K562 (cell line): ENCODE measurements at regions not wholly inside any gene's neighbourhood (a gene's known extent, or its start where the extent isn't known, plus 50 kb on each side); places are given as distances from the start of the nearest gene placed in this dataset.

Experiments
- ATAC-seq: fragments of 200-7000 bp; cut with Tn5 transposase; 3 replicates; pipeline ENCODE4 v1.9.1; 2020; ENCODE audit warnings: moderate library complexity
- BruUV-seq: library from RNA; stranded (reverse); fragments of 400-500 nt; replicated peaks from 2 replicates; lab custom pipeline; 2021; lab: Mats Ljungman, UMichigan
- CTCF ChIA-PET: fragments of 300-600 bp; formaldehyde crosslinking; extraction: SDS; loops from one replicate; lab custom pipeline; 2021; ENCODE audit warnings: low intra/inter-chr PET ratio; lab: Yijun Ruan, JAX
- POLR2A ChIA-PET: fragments of 300-600, 350-650 bp; sonication (Branson Sonifier 250); formaldehyde crosslinking; extraction: SDS; loops from one replicate; lab custom pipeline; 2021; ENCODE audit warnings: antibody characterized with exemption, inconsistent platforms; lab: Yijun Ruan, JAX
- DNase-seq, 4 experiments: peaks; one replicate each; pipeline versions ENCODE4 v3.0.0 to v3.0.0-alpha.2; 2011 to 2018; ENCODE audit warnings: low spot score in 3 of 4, mixed read lengths in 3 of 4; ENCODE audit errors: extremely low read depth in 1 of 4
- FAIRE-seq: peaks from 2 replicates; lab custom pipeline; 2011; peaks lifted over from hg19 to GRCh38; lab: Jason Lieb, UNC
- H2AFZ ChIP-seq: 2 replicates; pipeline ENCODE4 v1.6.0; 2011; ENCODE audit warnings: low read depth, low read length, control low read depth, inconsistent platforms
- H3K27ac ChIP-seq: fragments of 200-600 bp; 3 replicates; pipeline ENCODE4 v1.8.0; 2011; ENCODE audit warnings: low read depth, mild to moderate bottlenecking, control low read depth, inconsistent platforms, low read length, moderate library complexity, mixed read lengths; ENCODE audit errors: extremely low read depth
- H3K27me3 ChIP-seq, 2 experiments: fragments of 300-600 bp in 1 of 2; 2 replicates in 1 of 2; 3 replicates in 1 of 2; pipeline versions ENCODE4 v1.6.0 to v1.8.0; 2011; ENCODE audit warnings: inconsistent platforms in 2 of 2, low read length in 2 of 2, mild to moderate bottlenecking in 1 of 2, mixed read lengths in 1 of 2, moderate library complexity in 1 of 2; ENCODE audit not compliant: control insufficient read depth in 2 of 2, insufficient read depth in 2 of 2
- H3K36me3 ChIP-seq: fragments of 300-600 bp; 3 replicates; pipeline ENCODE4 v1.8.0; 2011; ENCODE audit warnings: mild to moderate bottlenecking, low read length, inconsistent platforms; ENCODE audit not compliant: control insufficient read depth, insufficient read depth
- H3K4me1 ChIP-seq, 2 experiments: fragments of 200-600 bp in 1 of 2; replicated peaks in 1 of 2; 2 replicates in 1 of 2; 3 replicates in 1 of 2; pipeline versions ENCODE4 v1.5.1 to v1.8.0; 2011; ENCODE audit warnings: inconsistent platforms in 2 of 2, low read length in 2 of 2, mild to moderate bottlenecking in 1 of 2, mixed read lengths in 1 of 2, moderate library complexity in 1 of 2; ENCODE audit not compliant: control insufficient read depth in 2 of 2, insufficient read depth in 2 of 2
- H3K4me2 ChIP-seq: 2 replicates; pipeline ENCODE4 v1.6.1; 2011; ENCODE audit warnings: low read length, control low read depth, inconsistent platforms, mixed read lengths; ENCODE audit not compliant: insufficient read depth
- H3K4me3 ChIP-seq: fragments of 200-600 bp; sonication (generic), shearing (Covaris generic); 2 replicates; pipeline ENCODE4 v1.5.1; 2016; ENCODE audit warnings: control low read depth, inconsistent platforms
- H3K79me2 ChIP-seq: fragments of 200-600 bp; 3 replicates; pipeline ENCODE4 v1.8.0; 2011; ENCODE audit warnings: low read length, inconsistent platforms; ENCODE audit not compliant: control insufficient read depth, insufficient read depth
- H3K9ac ChIP-seq, 2 experiments: 2 replicates each; pipeline versions ENCODE4 v1.6.0 to v1.6.1; 2011; ENCODE audit warnings: low read depth in 2 of 2, low read length in 2 of 2, control low read depth in 1 of 2, inconsistent platforms in 1 of 2, mild to moderate bottlenecking in 1 of 2, mixed read lengths in 1 of 2; ENCODE audit not compliant: insufficient read depth in 1 of 2
- H3K9me1 ChIP-seq: one replicate; pipeline ENCODE4 v1.6.0; 2011; ENCODE audit warnings: inconsistent platforms, mild to moderate bottlenecking, low read length, moderate library complexity; ENCODE audit not compliant: control insufficient read depth, insufficient read depth
- H3K9me3 ChIP-seq: replicated peaks from 2 replicates; pipeline ENCODE4 v1.5.1; 2011; ENCODE audit warnings: low read depth, low read length, inconsistent platforms; ENCODE audit not compliant: control insufficient read depth, insufficient read depth
- H4K20me1 ChIP-seq: replicated peaks from 2 replicates; pipeline ENCODE4 v1.6.1; 2011; ENCODE audit warnings: low read length, inconsistent platforms, mixed read lengths; ENCODE audit not compliant: control insufficient read depth, insufficient read depth
- BCOR ChIP-seq: fragments of 450-650 bp; IDR thresholded peaks from 2 replicates; pipeline ENCODE4 v1.6.1; 2016
- EP300 ChIP-seq: IDR thresholded peaks from 2 replicates; pipeline ENCODE4 v1.6.1; 2012; ENCODE audit warnings: low read length, improper control_type of control experiment
- KDM4B ChIP-seq, 2 experiments: fragments of 450-650 bp in 1 of 2; sonication (generic) in 1 of 2; IDR thresholded peaks; 2 replicates each; pipeline ENCODE4 v1.6.1; 2016 to 2017; ENCODE audit warnings: borderline replicate concordance in 2 of 2, antibody characterized with exemption in 1 of 2, low read depth in 1 of 2, mild to moderate bottlenecking in 1 of 2
- NFIC ChIP-seq: fragments of 450-650 bp; IDR thresholded peaks from 2 replicates; pipeline ENCODE4 v1.6.1; 2017; ENCODE audit warnings: mild to moderate bottlenecking, inconsistent platforms
- NRF1 ChIP-seq, 2 experiments: fragments of 450-650 bp; IDR thresholded peaks in 1 of 2; conservative IDR thresholded peaks in 1 of 2; 2 replicates each; pipeline ENCODE4 v1.6.1; 2014; ENCODE audit warnings: mild to moderate bottlenecking in 2 of 2
- POLR2B ChIP-seq: fragments of 450-650 bp; IDR thresholded peaks from 2 replicates; pipeline ENCODE4 v1.6.1; 2018; ENCODE audit warnings: low read depth; ENCODE audit not compliant: partially characterized antibody
- ZNF24 ChIP-seq: fragments of 450-650 bp; IDR thresholded peaks from 2 replicates; pipeline ENCODE4 v1.6.1; 2016
- ZNF707 ChIP-seq: fragments of 250-450 bp; sonication (Bioruptor Pico); conservative IDR thresholded peaks from 2 replicates; pipeline ENCODE4 v1.8.0; 2022; ENCODE audit warnings: inconsistent platforms, mild to moderate bottlenecking, moderate library complexity
- WGBS: fragments of 100-300 bp; shearing (Covaris generic); methylation state at CpG from one replicate; pipeline ENCODE4 v1.1.6; 2016; ENCODE audit warnings: low coverage, mixed read lengths; ENCODE audit not compliant: insufficient coverage; ENCODE audit errors: missing lambda C conversion rate; 5-methylcytosine and 5-hydroxymethylcytosine counted together
- in situ Hi-C: fragments of 300-500 bp; cut with MboI; formaldehyde crosslinking; loops from 4 replicates; pipeline ENCODE4 v1.15.0; 2018; ENCODE audit warnings: inconsistent platforms, mixed read lengths
- intact Hi-C: fragments of 100-400 bp; cut with micrococcal nuclease; formaldehyde crosslinking; loops from 2 replicates; pipeline ENCODE4 v1.14.2; 2022

GRCh38 chr6:91031581-91031980, 444.7 kb upstream of the MAP3K7 start (continued):
- no peak for TF ChIP-seq ZNF707
- no peak for TF ChIP-seq BCOR
- no peak for TF ChIP-seq EP300
- no peak for TF ChIP-seq ZNF24

GRCh38 chr6:91029211-91029610, 442.3 kb upstream of the MAP3K7 start:
- Histone ChIP-seq H3K4me1 (no peaks in the 10 kb centered on the region), H2AFZ (no peak overlapping the region), H3K9me3 (no peaks in the 10 kb centered on the region), H3K79me2 (no peaks in the 10 kb centered on the region), H3K27ac (no peak overlapping the region), H3K9ac (no peak overlapping the region), H3K4me2 (no peak overlapping the region), H3K27me3 (no peaks in the 10 kb centered on the region), H3K9me1 (no peaks in the 10 kb centered on the region), H3K36me3 (no peaks in the 10 kb centered on the region), H4K20me1 (no peaks in the 10 kb centered on the region), H3K4me3 (no peak overlapping the region)
- no peak for ATAC-seq
- no peak for FAIRE-seq
- ChIA-PET CTCF (no interaction called here), POLR2A (no interaction called here)
- no TSS peak for BruUV-seq
- no peak for DNase-seq
- intact Hi-C loops (no loop called here), in situ Hi-C loops (no loop called here)
- WGBS, result 2% methylated on average over 6 of the region's 6 CpGs
- TF ChIP-seq NFIC (peak; percentile 64), POLR2B (no peak), NRF1 (conservative IDR thresholded peaks at IDR 0.05 in 1 of 2, IDR thresholded peaks at IDR 0.05 in 1 of 2) (no peak), KDM4B (IDR thresholded peaks at IDR 0.05; ENCODE audit: borderline replicate concordance in 2 of 2, low read depth in 1 of 2) (no peak)
